Activated T-helper 1 cell treated with anti-CD3 and anti-CD28 coated beads, Interleukin-12 subunit alpha, Interleukin-12 subunit beta, Interleukin-2, Interleukin-4 antibody, amounts not matched to agents 30 ng/mL and 10 ng/mL and 1 ng/mL, durations not matched to agents 14 hours and 24 hours and 36 hours (primary cell): ENCODE measurements at regions not wholly inside any gene's neighbourhood (a gene's known extent, or its start where the extent isn't known, plus 50 kb on each side); places are given as distances from the start of the nearest gene placed in this dataset.

Source experiments
- DNase-seq: peaks from one replicate; pipeline ENCODE4 v3.0.0; 2021; ENCODE audit warnings: low spot score
- H3K27ac Mint-ChIP-seq: one replicate; pipeline ENCODE4 v1.8.0; 2021; ENCODE audit warnings: mild to moderate bottlenecking, mixed read lengths
- H3K27me3 Mint-ChIP-seq: one replicate; pipeline ENCODE4 v1.8.0; 2022; ENCODE audit warnings: mild to moderate bottlenecking, moderate library complexity, mixed read lengths; ENCODE audit not compliant: insufficient read depth
- H3K36me3 Mint-ChIP-seq: one replicate; pipeline ENCODE4 v1.8.0; 2021; ENCODE audit warnings: low read depth, mixed read lengths
- H3K4me1 Mint-ChIP-seq: one replicate; pipeline ENCODE4 v1.8.0; 2021; ENCODE audit warnings: low read depth, mixed read lengths
- H3K4me3 Mint-ChIP-seq: one replicate; pipeline ENCODE4 v1.8.0; 2021; ENCODE audit warnings: mild to moderate bottlenecking, moderate library complexity, mixed read lengths
- H3K9me3 Mint-ChIP-seq: one replicate; pipeline ENCODE4 v1.8.0; 2021; ENCODE audit warnings: mixed read lengths
- intact Hi-C: fragments of 100-400 bp; cut with micrococcal nuclease; formaldehyde crosslinking; loops from one replicate; pipeline ENCODE4 v1.15.1; 2024

DNA sequence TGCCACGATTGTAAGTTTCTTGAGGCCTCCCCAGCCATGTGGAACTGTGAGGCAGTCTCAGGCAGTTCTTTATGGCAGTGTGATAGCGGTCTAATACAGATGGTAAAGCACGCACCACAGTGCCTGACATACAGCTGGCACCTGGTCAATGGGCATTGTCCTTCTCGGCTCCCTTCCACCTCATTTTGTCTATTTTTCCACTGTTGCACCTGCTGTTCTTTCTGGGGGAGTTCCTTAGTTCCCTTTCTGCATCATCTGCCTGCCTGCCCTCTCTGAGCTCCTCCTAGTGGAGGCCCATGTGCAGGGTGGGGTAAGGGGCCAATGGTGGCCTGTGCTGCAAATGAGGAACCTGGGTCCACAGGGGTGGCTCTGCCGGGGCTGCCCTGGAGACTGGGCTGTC, 157.6 kb downstream of the LPIN1 start:
- H3K4me1 Mint-ChIP-seq: no peaks in the 10 kb centered on the region
- no peak for DNase-seq
- H3K27me3 Mint-ChIP-seq: no peaks in the 10 kb centered on the region
- intact Hi-C loops: no loop called here
- H3K36me3 Mint-ChIP-seq: no peaks in the 10 kb centered on the region
- H3K9me3 Mint-ChIP-seq: no peaks in the 10 kb centered on the region
- no peak overlapping the region for H3K4me3 Mint-ChIP-seq
- no peak overlapping the region for H3K27ac Mint-ChIP-seq

GRCh38 chr2:11904941-11905340, 158.5 kb downstream of the LPIN1 start:
- no peaks in the 10 kb centered on the region for H3K36me3 Mint-ChIP-seq
- H3K4me1 Mint-ChIP-seq: no peaks in the 10 kb centered on the region
- H3K4me3 Mint-ChIP-seq: no peak overlapping the region
- no peak overlapping the region for H3K27ac Mint-ChIP-seq
- no peaks in the 10 kb centered on the region for H3K9me3 Mint-ChIP-seq
- intact Hi-C loops: no loop called here
- DNase-seq: no peak
- H3K27me3 Mint-ChIP-seq: no peaks in the 10 kb centered on the region

GRCh38 chr2:11907190-11907589, 160.8 kb downstream of the LPIN1 start:
- no peaks in the 10 kb centered on the region for H3K9me3 Mint-ChIP-seq
- H3K4me1 Mint-ChIP-seq: no peaks in the 10 kb centered on the region
- no peaks in the 10 kb centered on the region for H3K27me3 Mint-ChIP-seq
- no peak for DNase-seq
- H3K4me3 Mint-ChIP-seq: no peak overlapping the region
- no peak overlapping the region for H3K27ac Mint-ChIP-seq
- intact Hi-C loops: no loop called here
- no peaks in the 10 kb centered on the region for H3K36me3 Mint-ChIP-seq

DNA sequence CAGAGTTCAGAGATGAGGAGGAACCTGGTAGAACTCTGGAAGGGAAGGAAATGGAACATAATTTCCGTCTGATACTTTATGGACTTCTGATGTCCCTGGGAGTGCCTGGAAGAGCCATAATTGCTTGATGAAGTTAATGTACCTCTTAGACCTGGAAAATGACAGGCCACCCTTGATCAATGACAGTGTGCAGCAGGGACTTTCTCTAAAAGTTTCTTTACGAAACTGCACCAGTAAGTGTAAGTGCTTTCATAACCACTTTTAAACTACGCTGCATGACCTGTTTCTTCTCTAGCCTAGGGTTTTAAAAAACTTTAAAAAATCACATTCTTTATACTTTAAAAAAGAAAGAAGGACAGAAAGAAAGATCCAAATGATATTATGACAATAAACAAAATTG, 164.5 kb downstream of the LPIN1 start:
- H3K27me3 Mint-ChIP-seq: peaks cover 7% of the 10 kb centered on the region
- H3K9me3 Mint-ChIP-seq: peaks cover 5% of the 10 kb centered on the region
- no peaks in the 10 kb centered on the region for H3K36me3 Mint-ChIP-seq
- H3K4me3 Mint-ChIP-seq: no peak overlapping the region
- no peak overlapping the region for H3K27ac Mint-ChIP-seq
- H3K4me1 Mint-ChIP-seq: no peaks in the 10 kb centered on the region
- no peak for DNase-seq
- intact Hi-C loops: no loop called here

GRCh38 chr2:11912980-11913379, 166.5 kb downstream of the LPIN1 start:
- H3K4me3 Mint-ChIP-seq: no peak overlapping the region
- H3K4me1 Mint-ChIP-seq: no peaks in the 10 kb centered on the region
- no peaks in the 10 kb centered on the region for H3K36me3 Mint-ChIP-seq
- H3K27me3 Mint-ChIP-seq: peaks cover 7% of the 10 kb centered on the region
- DNase-seq: no peak
- intact Hi-C loops: no loop called here
- no peak overlapping the region for H3K27ac Mint-ChIP-seq
- peaks cover 5% of the 10 kb centered on the region for H3K9me3 Mint-ChIP-seq

DNA sequence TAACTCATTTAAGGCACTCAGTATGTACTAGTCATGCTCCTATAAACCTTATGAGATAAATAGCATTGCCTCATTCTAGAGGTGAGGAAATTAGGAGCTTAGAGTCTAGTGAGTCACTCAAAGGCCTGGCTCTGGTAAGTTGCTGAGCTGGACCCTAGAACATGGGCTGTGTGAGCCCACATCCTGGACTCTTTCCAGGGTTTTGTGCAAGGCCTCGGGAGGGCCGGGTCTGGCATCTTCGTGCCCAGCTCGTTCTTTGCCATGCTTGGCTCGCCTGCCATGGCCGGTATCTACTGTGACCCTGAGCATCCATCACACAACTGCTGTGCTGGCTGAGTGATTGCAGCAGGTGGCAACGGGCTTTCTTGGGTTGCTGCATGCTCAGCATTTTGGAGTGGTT, 168.0 kb downstream of the LPIN1 start:
- H3K9me3 Mint-ChIP-seq: peaks cover 5% of the 10 kb centered on the region
- intact Hi-C loops: no loop called here
- no peak for DNase-seq
- H3K27me3 Mint-ChIP-seq: peaks cover 7% of the 10 kb centered on the region
- H3K27ac Mint-ChIP-seq: no peak overlapping the region
- H3K36me3 Mint-ChIP-seq: no peaks in the 10 kb centered on the region
- H3K4me1 Mint-ChIP-seq: no peaks in the 10 kb centered on the region
- H3K4me3 Mint-ChIP-seq: no peak overlapping the region

GRCh38 chr2:11915650-11916049, 169.2 kb downstream of the LPIN1 start:
- intact Hi-C loops: no loop called here
- H3K4me1 Mint-ChIP-seq: no peaks in the 10 kb centered on the region
- no peak overlapping the region for H3K4me3 Mint-ChIP-seq

DNA sequence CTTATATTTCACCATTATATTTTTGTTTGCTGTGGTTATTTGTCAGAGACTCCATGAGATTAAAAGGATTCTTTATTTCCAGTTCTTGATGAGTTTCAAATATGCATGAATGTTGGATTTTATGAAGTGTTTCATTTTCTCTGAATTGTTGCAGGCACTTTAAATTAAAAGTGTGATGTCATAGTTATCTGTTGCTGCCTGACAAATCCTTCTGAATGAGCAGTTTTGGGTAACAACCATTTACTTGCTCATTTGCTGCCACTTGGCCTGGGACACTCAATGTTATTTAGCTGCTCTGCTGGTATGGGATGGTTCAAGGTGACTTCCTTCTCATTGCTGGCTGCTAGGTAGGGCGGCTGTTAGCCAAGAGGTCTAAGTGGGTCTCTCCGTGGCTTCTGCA, 173.5 kb downstream of the LPIN1 start:
- no peaks in the 10 kb centered on the region for H3K9me3 Mint-ChIP-seq

More at GRCh38 chr2:11915650-11916049, 169.2 kb downstream of the LPIN1 start:
- H3K9me3 Mint-ChIP-seq: peaks cover 5% of the 10 kb centered on the region
- H3K27me3 Mint-ChIP-seq: peaks cover 7% of the 10 kb centered on the region
- H3K36me3 Mint-ChIP-seq: no peaks in the 10 kb centered on the region
- DNase-seq: no peak
- no peak overlapping the region for H3K27ac Mint-ChIP-seq

DNA sequence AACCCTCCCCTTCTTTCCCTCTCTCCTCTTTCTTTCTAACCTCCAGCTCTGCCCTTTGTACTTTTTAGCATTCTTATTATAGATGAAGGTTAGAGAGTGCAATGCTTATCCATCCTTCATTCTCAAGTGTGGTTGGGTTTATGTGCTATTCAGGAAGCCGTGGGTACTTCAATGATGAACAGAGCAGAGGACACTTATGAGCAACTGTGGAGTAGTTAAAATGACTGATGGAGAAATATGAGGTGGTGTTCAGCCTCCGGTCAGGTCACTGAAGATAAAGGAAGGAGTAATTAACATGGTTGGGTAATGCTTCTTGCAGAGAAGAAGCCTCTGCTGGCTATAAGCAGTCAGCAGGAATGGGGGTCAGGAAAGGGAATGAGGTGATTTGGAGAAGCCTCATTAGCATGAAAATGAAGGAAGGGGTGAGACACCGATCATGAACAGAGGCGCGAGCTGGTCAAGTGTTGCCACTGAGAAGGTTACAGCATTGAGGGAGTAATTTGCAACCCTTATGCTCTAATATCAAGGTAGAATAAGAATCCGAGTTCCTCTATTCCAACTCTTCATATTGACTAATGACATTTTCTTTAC, 174.7 kb downstream of the LPIN1 start:
- intact Hi-C loops: no loop called here
- Mint-ChIP-seq H3K27me3 (peaks cover 4% of the 10 kb centered on the region), H3K4me3 (no peak overlapping the region), H3K27ac (no peak overlapping the region), H3K9me3 (no peaks in the 10 kb centered on the region), H3K4me1 (no peaks in the 10 kb centered on the region), H3K36me3 (no peaks in the 10 kb centered on the region)
- no peak for DNase-seq

More for the DNA sequence above, 173.5 kb downstream of the LPIN1 start:
- intact Hi-C loops: no loop called here
- no peak overlapping the region for H3K4me3 Mint-ChIP-seq
- H3K27me3 Mint-ChIP-seq: peaks cover 11% of the 10 kb centered on the region
- no peak for DNase-seq
- H3K36me3 Mint-ChIP-seq: no peaks in the 10 kb centered on the region
- H3K4me1 Mint-ChIP-seq: no peaks in the 10 kb centered on the region
- no peak overlapping the region for H3K27ac Mint-ChIP-seq

GRCh38 chr2:11922294-11922693, 175.9 kb downstream of the LPIN1 start:
- intact Hi-C loops: no loop called here

DNA sequence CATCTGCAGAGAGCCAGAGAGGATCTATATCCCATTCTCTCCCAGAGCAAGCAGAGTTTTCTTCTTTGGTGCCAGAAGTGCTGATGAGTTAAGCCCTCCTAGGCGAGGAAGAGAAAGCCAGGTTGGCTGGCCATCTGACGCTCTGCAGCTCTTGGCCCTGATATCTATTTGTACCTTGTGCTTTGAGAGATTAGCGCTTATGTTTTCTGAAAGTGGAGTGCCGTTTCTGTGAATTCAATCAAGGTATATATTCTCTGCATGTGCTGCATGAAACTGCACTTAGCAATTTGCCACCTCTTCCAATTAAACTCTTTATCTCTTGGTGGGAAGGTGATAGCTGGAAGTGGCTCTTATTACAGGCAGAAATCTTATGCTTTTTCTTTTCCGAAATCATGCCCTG, 177.5 kb downstream of the LPIN1 start:
- Mint-ChIP-seq H3K9me3 (no peaks in the 10 kb centered on the region), H3K4me1 (no peaks in the 10 kb centered on the region), H3K36me3 (no peaks in the 10 kb centered on the region), H3K4me3 (no peak overlapping the region), H3K27ac (no peak overlapping the region), H3K27me3 (peaks cover 8% of the 10 kb centered on the region)
- DNase-seq: no peak
- intact Hi-C loops: no loop called here

More at GRCh38 chr2:11922294-11922693, 175.9 kb downstream of the LPIN1 start:
- Mint-ChIP-seq H3K27me3 (peaks cover 4% of the 10 kb centered on the region), H3K9me3 (no peaks in the 10 kb centered on the region), H3K36me3 (no peaks in the 10 kb centered on the region), H3K27ac (no peak overlapping the region), H3K4me1 (no peaks in the 10 kb centered on the region), H3K4me3 (no peak overlapping the region)
- DNase-seq: no peak

DNA sequence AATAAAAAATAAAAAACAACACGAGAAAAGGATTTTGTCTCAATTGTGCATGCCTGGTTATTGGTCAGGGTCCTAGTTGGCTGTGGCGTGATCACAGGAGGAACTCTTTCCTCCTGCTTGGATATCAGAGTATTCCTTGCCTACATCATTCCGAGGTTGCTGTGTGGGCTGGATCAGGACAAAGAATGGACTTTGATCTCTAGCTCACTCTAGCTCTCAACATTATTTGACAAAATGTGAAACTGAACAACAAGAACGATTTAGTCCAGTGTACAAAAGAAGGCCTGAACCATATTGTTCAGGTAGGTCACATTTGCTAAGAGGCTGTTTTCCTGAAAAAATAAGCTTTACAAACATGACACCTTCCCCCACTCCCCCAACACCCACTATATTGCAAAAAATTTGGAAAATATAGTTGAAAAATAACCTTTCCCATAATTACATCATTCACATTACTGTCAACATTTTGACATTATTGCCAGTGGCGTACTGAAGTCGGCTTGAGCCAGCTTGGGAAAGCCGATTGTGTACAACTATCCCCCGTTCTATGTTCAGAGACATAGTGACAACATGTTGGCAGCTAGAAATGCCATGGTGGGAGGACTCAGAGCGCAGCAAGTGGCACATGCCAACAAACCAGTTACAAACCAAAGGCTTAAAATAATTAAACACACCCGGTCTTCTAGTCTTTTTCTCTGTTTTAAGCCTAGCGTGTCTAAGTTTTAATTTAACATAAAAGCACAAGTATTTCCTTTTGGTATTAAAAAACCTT, 179.0 kb downstream of the LPIN1 start:
- no peak overlapping the region for H3K27ac Mint-ChIP-seq
- DNase-seq: no peak
- no peak overlapping the region for H3K4me3 Mint-ChIP-seq
- H3K27me3 Mint-ChIP-seq: peaks cover 8% of the 10 kb centered on the region
- H3K9me3 Mint-ChIP-seq: no peaks in the 10 kb centered on the region
- intact Hi-C loops: no loop called here
- no peaks in the 10 kb centered on the region for H3K4me1 Mint-ChIP-seq
- H3K36me3 Mint-ChIP-seq: no peaks in the 10 kb centered on the region

DNA sequence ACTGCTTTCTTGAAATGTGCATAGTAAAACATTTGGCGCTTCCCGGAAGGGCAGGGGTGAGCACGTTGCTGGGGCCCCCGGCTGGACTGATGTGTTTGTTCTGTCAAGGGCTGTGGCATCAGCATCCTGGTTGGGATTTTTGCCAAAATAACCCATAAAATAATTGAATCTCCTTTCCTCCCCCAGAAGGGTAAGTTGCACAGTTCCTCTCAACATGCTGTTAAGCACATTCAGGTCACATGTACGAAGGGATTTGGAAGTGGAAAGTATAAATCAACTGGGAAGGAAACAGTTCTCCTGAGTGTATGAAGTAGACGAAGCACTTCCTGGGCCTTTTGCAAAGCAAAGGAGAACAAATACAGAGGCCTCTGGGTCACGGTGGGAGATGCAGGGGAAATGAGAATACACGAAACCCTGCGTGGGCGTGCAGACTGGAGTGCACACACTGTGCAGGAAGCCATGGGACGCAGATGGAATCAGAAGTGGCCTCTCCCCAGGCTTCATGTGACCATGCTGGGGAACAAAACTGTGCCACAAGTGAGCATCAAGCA, 183.9 kb downstream of the LPIN1 start:
- intact Hi-C loops: no loop called here
- no peak for DNase-seq
- Mint-ChIP-seq H3K9me3 (no peaks in the 10 kb centered on the region), H3K27me3 (peaks cover 4% of the 10 kb centered on the region), H3K36me3 (no peaks in the 10 kb centered on the region), H3K4me1 (no peaks in the 10 kb centered on the region), H3K4me3 (no peak overlapping the region), H3K27ac (no peak overlapping the region)
